KOPT-K1 (cell line): ENCODE measurements at regions not wholly inside any gene's neighbourhood (a gene's known extent, or its start where the extent isn't known, plus 50 kb on each side); places are given as distances from the start of the nearest gene placed in this dataset.
"Not testable (repeated sequence)": the region's sequence is repeated elsewhere in the genome, so short reads cannot be mapped to it uniquely, and the experiment has no call there.

ENCODE experiments used
- H3K27ac ChIP-seq: fragments of 200-600 bp; sonication (generic); 2 replicates; pipeline ENCODE4 v1.5.1; 2016; ENCODE audit warnings: antibody characterized with exemption, mild to moderate bottlenecking, low read depth, low read length; ENCODE audit not compliant: poor library complexity, severe bottlenecking
- H3K36me3 ChIP-seq: fragments of 200-600 bp; sonication (generic); 2 replicates; pipeline ENCODE4 v1.5.1; 2017; ENCODE audit warnings: antibody characterized with exemption, mild to moderate bottlenecking, low read length, moderate library complexity; ENCODE audit not compliant: insufficient read depth
- H3K9me3 ChIP-seq: fragments of 200-600 bp; sonication (generic); 2 replicates; pipeline ENCODE4 v1.5.1; 2017; ENCODE audit warnings: antibody characterized with exemption, low read length, mild to moderate bottlenecking; ENCODE audit not compliant: insufficient read depth, poor library complexity, severe bottlenecking

GRCh38 chr10:130975351-130975750 is 336.2 kb downstream of the TCERG1L start:
- H3K36me3 ChIP-seq, H3K27ac ChIP-seq, H3K9me3 ChIP-seq: not testable (repeated sequence)

DNA sequence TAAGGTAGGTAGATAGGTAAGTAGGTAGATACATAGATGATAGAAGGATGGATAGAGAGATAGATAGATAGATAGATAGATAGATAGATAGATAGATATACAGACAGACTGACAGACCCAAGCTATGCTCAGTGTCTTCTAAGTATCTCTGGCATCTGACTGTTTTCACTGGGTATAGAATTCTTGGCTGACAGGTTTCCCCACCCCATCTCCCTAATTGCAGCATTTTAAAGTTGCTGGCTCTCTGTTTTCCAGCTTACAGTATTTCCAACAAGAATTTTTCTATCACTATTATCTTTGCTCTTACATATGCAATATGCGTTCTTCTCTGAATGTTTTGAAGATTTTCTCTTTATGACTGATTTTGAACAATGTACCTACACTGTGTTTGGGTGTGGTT is 328.7 kb downstream of the TCERG1L start:
- no peaks in the 10 kb centered on the region for H3K36me3 ChIP-seq
- no peak overlapping the region for H3K27ac ChIP-seq
- peaks cover 4% of the 10 kb centered on the region for H3K9me3 ChIP-seq

GRCh38 chr10:130983749-130984148 is 327.8 kb downstream of the TCERG1L start:
- Histone ChIP-seq H3K27ac (no peak overlapping the region), H3K9me3 (peaks cover 4% of the 10 kb centered on the region), H3K36me3 (no peaks in the 10 kb centered on the region)

DNA sequence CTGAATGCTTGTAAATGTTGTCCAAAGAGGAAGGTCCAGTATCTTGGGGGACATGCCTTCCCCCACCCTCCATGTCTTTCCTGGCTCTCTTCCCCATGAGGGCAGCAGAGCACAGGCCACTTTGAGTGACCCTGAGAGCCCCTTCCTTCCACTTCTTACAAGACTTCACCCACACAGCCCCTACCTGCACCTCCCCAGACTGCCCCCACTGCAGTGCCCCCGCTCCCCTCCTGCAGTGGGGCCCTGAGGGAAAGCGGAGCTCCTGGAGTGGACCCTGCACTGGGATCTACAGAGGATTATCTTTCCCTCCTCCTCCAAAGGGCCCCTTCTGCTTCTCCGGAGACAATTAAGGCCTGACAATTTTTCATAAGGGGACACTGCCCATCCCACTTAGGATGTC is 326.8 kb downstream of the TCERG1L start:
- no peaks in the 10 kb centered on the region for H3K36me3 ChIP-seq
- no peak overlapping the region for H3K27ac ChIP-seq
- H3K9me3 ChIP-seq: peaks cover 4% of the 10 kb centered on the region

- H3K9me3 ChIP-seq: peaks cover 4% of the 10 kb centered on the region
Observed at GRCh38 chr10:130985158-130985753, 326.3 kb downstream of the TCERG1L start.

GRCh38 chr10:130986846-130987245 is 324.7 kb downstream of the TCERG1L start:
- no peak overlapping the region for H3K27ac ChIP-seq
- no peaks in the 10 kb centered on the region for H3K36me3 ChIP-seq
- H3K9me3 ChIP-seq: peaks cover 4% of the 10 kb centered on the region

More at GRCh38 chr10:130985158-130985753, 326.3 kb downstream of the TCERG1L start:
- H3K27ac ChIP-seq: no peak overlapping the region
- no peaks in the 10 kb centered on the region for H3K36me3 ChIP-seq

DNA sequence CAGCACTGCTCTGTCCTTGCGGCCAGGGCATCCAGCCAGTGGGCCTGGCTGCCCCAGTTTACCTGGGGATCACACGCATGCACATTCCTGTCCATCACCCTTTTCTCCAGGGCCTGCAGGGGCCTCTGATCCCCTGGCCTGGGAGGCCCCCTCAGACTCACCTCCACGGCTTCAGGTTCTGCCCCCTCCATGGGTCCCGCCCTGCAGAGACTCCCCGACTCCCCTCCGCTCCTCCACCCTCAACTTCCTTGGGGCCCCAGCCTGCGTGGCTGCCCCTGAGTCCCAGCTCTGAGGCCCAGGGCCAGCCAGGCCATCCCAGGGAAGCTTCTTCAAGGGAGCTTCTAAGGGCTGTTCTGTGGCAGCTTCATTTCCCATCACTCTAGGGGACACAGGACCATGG is 324.1 kb downstream of the TCERG1L start:
- Histone ChIP-seq H3K9me3 (peaks cover 4% of the 10 kb centered on the region), H3K36me3 (no peaks in the 10 kb centered on the region), H3K27ac (no peak overlapping the region)

GRCh38 chr10:130989670-130990232 is 321.8 kb downstream of the TCERG1L start:
- Histone ChIP-seq H3K9me3 (no peaks in the 10 kb centered on the region), H3K36me3 (no peaks in the 10 kb centered on the region), H3K27ac (no peak overlapping the region)

GRCh38 chr10:130990486-130990885 is 321.0 kb downstream of the TCERG1L start:
- no peaks in the 10 kb centered on the region for H3K9me3 ChIP-seq
- H3K36me3 ChIP-seq: no peaks in the 10 kb centered on the region
- no peak overlapping the region for H3K27ac ChIP-seq

GRCh38 chr10:130992802-130993523 is 318.6 kb downstream of the TCERG1L start:
- Histone ChIP-seq H3K36me3 (no peaks in the 10 kb centered on the region), H3K27ac (no peak overlapping the region), H3K9me3 (peaks cover 8% of the 10 kb centered on the region)

DNA sequence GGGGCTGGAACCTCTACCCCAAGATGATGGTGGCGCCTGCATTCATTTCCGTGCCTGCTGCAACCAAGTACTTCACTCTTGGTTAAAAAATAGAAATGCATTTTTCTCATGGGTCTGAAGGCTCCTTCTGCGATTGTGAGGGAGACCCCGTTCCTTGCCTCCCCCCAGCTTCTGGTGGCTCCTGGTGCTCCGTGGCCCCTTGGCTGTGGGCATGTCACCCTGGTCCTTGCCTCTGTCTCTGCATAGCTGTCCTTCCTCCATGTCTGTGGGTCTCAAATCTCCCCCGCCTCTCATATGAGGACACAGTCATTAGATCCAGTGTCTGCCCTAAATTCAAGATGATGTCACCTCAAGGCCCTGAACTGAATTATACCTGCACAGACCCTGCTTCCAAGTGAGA is 317.9 kb downstream of the TCERG1L start:
- Histone ChIP-seq H3K36me3 (no peaks in the 10 kb centered on the region), H3K27ac (no peak overlapping the region), H3K9me3 (peaks cover 8% of the 10 kb centered on the region)

- no peaks in the 10 kb centered on the region for H3K36me3 ChIP-seq
- H3K27ac ChIP-seq: no peak overlapping the region
- H3K9me3 ChIP-seq: peaks cover 8% of the 10 kb centered on the region
Observed at GRCh38 chr10:130994191-130994590, 317.3 kb downstream of the TCERG1L start.

- H3K27ac ChIP-seq: no peak overlapping the region
- H3K36me3 ChIP-seq: no peaks in the 10 kb centered on the region
- peaks cover 8% of the 10 kb centered on the region for H3K9me3 ChIP-seq
Observed at GRCh38 chr10:130994845-130995244, 316.7 kb downstream of the TCERG1L start.

DNA sequence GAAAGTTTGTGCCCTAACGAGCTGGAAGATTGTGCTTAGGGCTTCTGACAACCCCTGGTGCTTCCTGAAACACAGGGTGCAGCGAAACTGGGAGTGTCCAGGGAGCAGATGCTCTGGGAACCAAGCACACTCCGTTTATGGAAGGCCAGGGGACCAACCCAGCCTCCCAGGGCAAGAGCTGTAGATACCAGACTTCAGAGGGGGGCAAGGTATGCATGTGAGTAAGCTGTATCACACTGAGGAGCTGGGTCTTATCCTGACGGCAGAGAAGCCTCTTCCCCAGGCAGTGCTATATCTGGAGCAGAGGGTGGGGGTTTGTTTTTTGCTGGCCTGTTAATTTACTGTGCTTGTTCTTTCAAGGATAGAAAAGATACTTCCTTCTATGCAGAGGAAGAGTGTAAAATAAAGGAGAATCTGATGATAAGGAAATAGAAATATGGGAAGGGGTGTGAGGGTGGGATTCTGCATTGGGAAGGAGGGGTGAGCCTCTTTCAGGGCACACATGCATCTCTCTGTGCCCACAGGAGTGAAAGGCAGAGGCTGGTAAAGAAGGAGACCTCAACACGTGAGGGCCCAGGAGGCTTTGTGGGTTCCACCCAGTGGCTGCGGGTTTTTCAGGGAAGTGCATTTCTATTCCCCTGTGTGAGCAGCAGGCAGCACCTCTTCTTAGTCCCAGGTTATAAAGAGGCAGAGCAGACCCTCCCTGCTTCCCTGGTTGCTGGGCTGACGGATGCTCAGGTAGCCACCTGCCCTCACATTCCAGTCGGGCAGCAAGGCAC is 314.1 kb downstream of the TCERG1L start:
- no peaks in the 10 kb centered on the region for H3K36me3 ChIP-seq
- peaks cover 8% of the 10 kb centered on the region for H3K9me3 ChIP-seq
- H3K27ac ChIP-seq: no peak overlapping the region

DNA sequence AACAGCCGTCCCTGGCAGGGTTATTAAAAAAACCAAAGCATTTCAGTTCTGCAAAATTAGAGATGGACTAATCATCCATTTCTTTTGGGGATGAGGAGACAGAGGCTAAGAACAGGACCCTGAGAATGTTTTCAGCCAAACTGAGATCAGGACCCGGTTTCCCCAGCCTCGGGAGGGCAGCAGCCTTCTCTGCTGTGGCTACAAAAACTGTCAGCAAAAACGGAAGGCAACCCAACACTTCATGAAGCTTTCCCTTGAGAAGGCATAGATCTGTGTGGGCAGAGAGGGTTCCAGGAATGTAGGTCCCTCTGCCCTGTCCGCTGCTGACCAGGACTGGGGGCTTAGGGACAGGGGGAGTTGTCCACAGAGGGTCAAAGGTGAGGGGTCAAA is 313.5 kb downstream of the TCERG1L start:
- Histone ChIP-seq H3K27ac (no peak overlapping the region), H3K36me3 (no peaks in the 10 kb centered on the region), H3K9me3 (peaks cover 8% of the 10 kb centered on the region)
